LNCaP clone FGC (cell line): ENCODE measurements at regions not wholly inside any gene's neighbourhood (a gene's known extent, or its start where the extent isn't known, plus 50 kb on each side); places are given as distances from the start of the nearest gene placed in this dataset.
"Not testable (repeated sequence)": the region's sequence is repeated elsewhere in the genome, so short reads cannot be mapped to it uniquely, and the experiment has no call there.

Experiments used
- DNase-seq: peaks from one replicate; pipeline ENCODE4 v3.0.0-alpha.2; 2011; ENCODE audit warnings: low read depth
- H3K4me3 ChIP-seq: 2 replicates; pipeline ENCODE4 v1.5.1; 2011; ENCODE audit warnings: mild to moderate bottlenecking, low read depth, low read length, control low read depth
- CTCF ChIP-seq: IDR thresholded peaks from 2 replicates; pipeline ENCODE4 v1.5.1; 2012; ENCODE audit warnings: mild to moderate bottlenecking; ENCODE audit not compliant: control insufficient read depth, insufficient read depth; ENCODE audit errors: extremely low read depth

GRCh38 chr2:208654056-208654455, 247.5 kb downstream of the PTH2R start:
- DNase-seq = no peak
- no peak for TF ChIP-seq CTCF

GRCh38 chr2:208657468-208657867, 250.9 kb downstream of the PTH2R start:
- H3K4me3 ChIP-seq = no peak overlapping the region
- no peak for TF ChIP-seq CTCF
- DNase-seq = no peak

More at GRCh38 chr2:208654056-208654455, 247.5 kb downstream of the PTH2R start:
- H3K4me3 ChIP-seq = no peak overlapping the region

- TF ChIP-seq CTCF = no peak
- H3K4me3 ChIP-seq = no peak overlapping the region
- DNase-seq = no peak
Measured at GRCh38 chr2:208669394-208669793, 262.8 kb downstream of the PTH2R start.

- no peak overlapping the region for H3K4me3 ChIP-seq
- no peak for DNase-seq
- no peak for TF ChIP-seq CTCF
Measured at GRCh38 chr2:208671284-208671683, 264.7 kb downstream of the PTH2R start.

GRCh38 chr2:208671886-208672680, 265.5 kb downstream of the PTH2R start:
- no peak for DNase-seq
- no peak overlapping the region for H3K4me3 ChIP-seq
- no peak for TF ChIP-seq CTCF

- no peak for TF ChIP-seq CTCF
- no peak overlapping the region for H3K4me3 ChIP-seq
- DNase-seq = no peak
Measured at GRCh38 chr2:208673631-208674030, 267.0 kb downstream of the PTH2R start.

GRCh38 chr2:208674919-208675318, 268.3 kb downstream of the PTH2R start:
- DNase-seq = no peak
- no peak overlapping the region for H3K4me3 ChIP-seq
- no peak for TF ChIP-seq CTCF

GRCh38 chr2:208685929-208686328, 279.3 kb downstream of the PTH2R start:
- not testable (repeated sequence) for H3K4me3 ChIP-seq, DNase-seq
